IMR-90 (cell line): ENCODE measurements at regions not wholly inside any gene's neighbourhood (a gene's known extent, or its start where the extent isn't known, plus 50 kb on each side); places are given as distances from the start of the nearest gene placed in this dataset.
A peak's percentile ranks its signal among the peaks of the same experiment; 100 is the strongest.

Experiments used
- ATAC-seq: fragments of 200-7000 bp; cut with Tn5 transposase; 2 replicates; pipeline ENCODE4 v1.9.1; 2020; ENCODE audit warnings: low read depth, mild to moderate bottlenecking, moderate library complexity
- BruUV-seq: library from RNA; stranded (reverse); fragments of 400-500 nt; replicated peaks from 2 replicates; lab custom pipeline; 2021; lab: Mats Ljungman, UMichigan
- CTCF ChIA-PET: fragments of 300-600 bp; formaldehyde crosslinking; extraction: SDS; loops from one replicate; lab custom pipeline; 2021; ENCODE audit warnings: antibody characterized with exemption; lab: Yijun Ruan, JAX
- POLR2A ChIA-PET: fragments of 300-600 bp; sonication (Branson Sonifier 250); formaldehyde crosslinking; loops from one replicate; lab custom pipeline; 2022; ENCODE audit warnings: antibody characterized with exemption; ENCODE audit not compliant: unreplicated experiment; lab: Charles Lee
- DNase-seq: peaks from one replicate; pipeline ENCODE4 v3.0.0; 2013
- H2AFZ ChIP-seq: replicated peaks from 2 replicates; pipeline ENCODE3; 2013; ENCODE audit warnings: low read length, mild to moderate bottlenecking; ENCODE audit not compliant: poor library complexity
- H2AK5ac ChIP-seq: 2 replicates; pipeline ENCODE4 v1.6.1; 2013; ENCODE audit warnings: low read depth, low read length, inconsistent platforms
- H2AK9ac ChIP-seq: replicated peaks from 2 replicates; pipeline ENCODE3; 2013; ENCODE audit warnings: mild to moderate bottlenecking, low read depth, low read length, moderate library complexity; ENCODE audit not compliant: poor library complexity
- H2BK120ac ChIP-seq: 2 replicates; pipeline ENCODE4 v1.6.1; 2013; ENCODE audit warnings: low read depth, low read length, inconsistent platforms
- H2BK15ac ChIP-seq: 3 replicates; pipeline ENCODE4 v1.6.1; 2013; ENCODE audit warnings: low read depth, low read length, inconsistent platforms
- H2BK20ac ChIP-seq: 2 replicates; pipeline ENCODE4 v1.6.1; 2013; ENCODE audit warnings: low read depth, mild to moderate bottlenecking, inconsistent platforms, low read length, moderate library complexity
- H2BK5ac ChIP-seq: 2 replicates; pipeline ENCODE4 v1.6.1; 2013; ENCODE audit warnings: mild to moderate bottlenecking, low read depth, low read length, inconsistent platforms; ENCODE audit not compliant: poor library complexity, severe bottlenecking
- H3K14ac ChIP-seq: replicated peaks from 2 replicates; pipeline ENCODE4 v1.6.1; 2013; ENCODE audit warnings: low read depth, low read length, inconsistent platforms
- H3K18ac ChIP-seq: 2 replicates; pipeline ENCODE4 v1.6.1; 2013; ENCODE audit warnings: low read depth, low read length, control low read depth
- H3K23ac ChIP-seq: 2 replicates; pipeline ENCODE4 v1.6.1; 2013; ENCODE audit warnings: low read depth, low read length, inconsistent platforms
- H3K27ac ChIP-seq: 2 replicates; pipeline ENCODE4 v1.5.1; 2013; ENCODE audit warnings: mild to moderate bottlenecking, control low read depth, low read length; ENCODE audit not compliant: insufficient read depth
- H3K27me3 ChIP-seq: 2 replicates; pipeline ENCODE4 v1.6.1; 2013; ENCODE audit warnings: low read length; ENCODE audit not compliant: control insufficient read depth, insufficient read depth
- H3K36me3 ChIP-seq: 2 replicates; pipeline ENCODE4 v1.6.1; 2013; ENCODE audit warnings: low read length, mixed read lengths; ENCODE audit not compliant: control insufficient read depth, insufficient read depth
- H3K4ac ChIP-seq: 2 replicates; pipeline ENCODE4 v1.6.1; 2013; ENCODE audit warnings: low read depth, low read length, inconsistent platforms
- H3K4me1 ChIP-seq: 2 replicates; pipeline ENCODE4 v1.6.1; 2013; ENCODE audit warnings: low read length, mixed read lengths; ENCODE audit not compliant: control insufficient read depth, insufficient read depth
- H3K4me2 ChIP-seq: 2 replicates; pipeline ENCODE4 v1.6.1; 2013; ENCODE audit warnings: low read depth, mild to moderate bottlenecking, control low read depth, low read length, moderate library complexity
- H3K4me3 ChIP-seq: 2 replicates; pipeline ENCODE4 v1.5.1; 2013; ENCODE audit warnings: low read depth, mild to moderate bottlenecking, control low read depth, low read length, moderate library complexity; ENCODE audit not compliant: insufficient read depth
- H3K56ac ChIP-seq: 2 replicates; pipeline ENCODE4 v1.6.1; 2013; ENCODE audit warnings: low read length, inconsistent platforms; ENCODE audit not compliant: insufficient read depth; ENCODE audit errors: extremely low read depth
- H3K79me1 ChIP-seq, 2 experiments: 2 replicates each; pipeline ENCODE4 v1.6.1; 2013; ENCODE audit warnings: low read length in 2 of 2, inconsistent platforms in 1 of 2, low read depth in 1 of 2
- H3K9ac ChIP-seq: 2 replicates; pipeline ENCODE4 v1.6.1; 2013; ENCODE audit warnings: low read depth, low read length, control low read depth
- H3K9me1 ChIP-seq: 2 replicates; pipeline ENCODE4 v1.6.1; 2013; ENCODE audit warnings: low read length, inconsistent platforms; ENCODE audit not compliant: insufficient read depth
- H3K9me3 ChIP-seq: 2 replicates; pipeline ENCODE4 v1.6.1; 2013; ENCODE audit warnings: low read length; ENCODE audit not compliant: control insufficient read depth, insufficient read depth
- H4K20me1 ChIP-seq: 2 replicates; pipeline ENCODE4 v1.6.1; 2013; ENCODE audit warnings: low read length, inconsistent platforms; ENCODE audit not compliant: insufficient read depth
- H4K5ac ChIP-seq: 2 replicates; pipeline ENCODE4 v1.6.1; 2013; ENCODE audit warnings: mild to moderate bottlenecking, low read depth, low read length, control low read depth
- H4K8ac ChIP-seq, 2 experiments: 2 replicates each; pipeline ENCODE4 v1.6.1; 2013; ENCODE audit warnings: low read depth in 2 of 2, low read length in 2 of 2, control low read depth in 1 of 2, inconsistent platforms in 1 of 2
- H4K91ac ChIP-seq: 2 replicates; pipeline ENCODE4 v1.6.1; 2013; ENCODE audit warnings: low read depth, low read length, inconsistent platforms; ENCODE audit not compliant: insufficient read depth
- BHLHE40 ChIP-seq: fragments of 150-350 bp; IDR thresholded peaks from 2 replicates; pipeline ENCODE4 v1.6.1; 2016; ENCODE audit warnings: mild to moderate bottlenecking, low read depth, low read length
- CHD1 ChIP-seq: IDR thresholded peaks from 2 replicates; pipeline ENCODE4 v1.6.1; 2012; ENCODE audit warnings: low read depth, low read length, improper control_type of control experiment
- CTCF ChIP-seq: conservative IDR thresholded peaks from 2 replicates; pipeline ENCODE4 v1.5.1; 2012; ENCODE audit warnings: mild to moderate bottlenecking, low read depth, low read length, improper control_type of control experiment
- ELK1 ChIP-seq: fragments of 150-350 bp; IDR thresholded peaks from 2 replicates; pipeline ENCODE4 v1.6.1; 2016; ENCODE audit warnings: low read depth, mild to moderate bottlenecking, low read length, moderate library complexity, borderline replicate concordance
- FOS ChIP-seq: fragments of 150-350 bp; IDR thresholded peaks from 2 replicates; pipeline ENCODE4 v1.6.1; 2016; ENCODE audit warnings: low read depth, low read length
- MAZ ChIP-seq: IDR thresholded peaks from 2 replicates; pipeline ENCODE4 v1.6.1; 2012; ENCODE audit warnings: low read depth, mild to moderate bottlenecking, low read length, improper control_type of control experiment, moderate library complexity, borderline replicate concordance
- NFE2L2 ChIP-seq: fragments of 150-350 bp; IDR thresholded peaks from 2 replicates; pipeline ENCODE4 v1.6.1; 2016; ENCODE audit warnings: low read depth, mild to moderate bottlenecking, low read length
- POLR2A ChIP-seq: IDR thresholded peaks from 2 replicates; pipeline ENCODE4 v1.6.1; 2012; ENCODE audit warnings: mild to moderate bottlenecking, low read depth, low read length
- RAD21 ChIP-seq: IDR thresholded peaks from 2 replicates; pipeline ENCODE4 v1.6.1; 2012; ENCODE audit warnings: low read length, improper control_type of control experiment
- RCOR1 ChIP-seq: IDR thresholded peaks from 2 replicates; pipeline ENCODE4 v1.6.1; 2012; ENCODE audit warnings: mild to moderate bottlenecking, low read length, improper control_type of control experiment; ENCODE audit not compliant: insufficient replicate concordance
- RFX5 ChIP-seq: IDR thresholded peaks from 2 replicates; pipeline ENCODE4 v1.8.0; 2012; ENCODE audit warnings: low read depth, mild to moderate bottlenecking, low read length, moderate library complexity
- SMC3 ChIP-seq: fragments of 150-350 bp; IDR thresholded peaks from 2 replicates; pipeline ENCODE4 v1.6.1; 2016; ENCODE audit warnings: low read depth, mild to moderate bottlenecking, antibody characterized with exemption, low read length, moderate library complexity
- USF2 ChIP-seq: fragments of 150-350 bp; IDR thresholded peaks from 2 replicates; pipeline ENCODE4 v1.6.1; 2017; ENCODE audit warnings: mild to moderate bottlenecking, antibody characterized with exemption, low read length, low read depth
- WGBS, 2 experiments: methylation state at CpG; one replicate each; pipeline versions ENCODE4 v1.1.5 to v1.1.7; 2013; ENCODE audit warnings: missing lambda C conversion rate in 2 of 2; ENCODE audit not compliant: insufficient read length in 1 of 2; ENCODE audit errors: extremely low coverage in 2 of 2; 5-methylcytosine and 5-hydroxymethylcytosine counted together
- dilution Hi-C: fragments of 300-500 bp; cut with HindIII; formaldehyde crosslinking; loops from one replicate; pipeline ENCODE4 v1.14.3; 2018; ENCODE audit warnings: low sequenced_read_pairs; ENCODE audit not compliant: unreplicated experiment
- in situ Hi-C: fragments of 300-500 bp; cut with MboI; formaldehyde crosslinking; loops from 3 replicates; pipeline ENCODE4 v1.14.3; 2019; ENCODE audit warnings: low sequenced_read_pairs, inconsistent platforms, mixed read lengths
- intact Hi-C: fragments of 100-400 bp; cut with micrococcal nuclease; formaldehyde crosslinking; loops from 2 replicates; pipeline ENCODE4 v1.10.0; 2022

- no CpG with 5 or more reads among the region's 12 CpGs for WGBS, 2 experiments
- TF ChIP-seq USF2: no peak
- no peak for TF ChIP-seq POLR2A
- TF ChIP-seq MAZ: no peak
- TF ChIP-seq NFE2L2: no peak
- no peak for TF ChIP-seq ELK1
- no peak for TF ChIP-seq FOS
- no peak for TF ChIP-seq RFX5
- no peak for TF ChIP-seq SMC3
- TF ChIP-seq CHD1: no peak
- no peak for TF ChIP-seq CTCF
- TF ChIP-seq BHLHE40: no peak
- TF ChIP-seq RAD21: no peak
- no peak for TF ChIP-seq RCOR1
- no peak overlapping the region for H4K91ac ChIP-seq
- peaks cover 4% of the 10 kb centered on the region; the same call in 1 of the 2 replicates for H3K4me1 ChIP-seq
- H3K27ac ChIP-seq: no peak overlapping the region
- H2BK120ac ChIP-seq: peak overlapping the region; percentile 46; the same call in 1 of the 2 replicates
- no peak overlapping the region for H3K56ac ChIP-seq
- H2AK5ac ChIP-seq: peak overlapping the region; percentile 11; the same call in 1 of the 2 replicates
- ChIA-PET CTCF (no interaction called here), POLR2A (no interaction called here)
- intact Hi-C loops (no loop called here), in situ Hi-C loops (no loop called here), dilution Hi-C loops (no loop called here)
- peak overlapping the region; percentile 17 for H2AK9ac ChIP-seq
- no peaks in the 10 kb centered on the region for H4K20me1 ChIP-seq
- H3K79me1 ChIP-seq: no peaks in the 10 kb centered on the region
- no peak overlapping the region for H4K5ac ChIP-seq
- H3K4ac ChIP-seq: peak overlapping the region; percentile 2; the same call in 1 of the 2 replicates
- H2BK5ac ChIP-seq: no peak overlapping the region
- H3K9me1 ChIP-seq: peaks cover 13% of the 10 kb centered on the region; the same call in 1 of the 2 replicates
- no peak overlapping the region for H3K4me3 ChIP-seq
- no peak overlapping the region for H3K18ac ChIP-seq
- H3K9me3 ChIP-seq: no peaks in the 10 kb centered on the region
- no peaks in the 10 kb centered on the region for H3K36me3 ChIP-seq
- H2AFZ ChIP-seq: peak overlapping the region; percentile 53
- peak; percentile 37 for DNase-seq
- H3K14ac ChIP-seq: peak overlapping the region; percentile 59
- no peak for ATAC-seq
- no TSS peak for BruUV-seq
- H3K4me2 ChIP-seq: peak overlapping the region; percentile 69
- H4K8ac ChIP-seq: peak overlapping the region; percentile 32 to 35; a peak in 2 of 4 replicates
- H2BK20ac ChIP-seq: peak overlapping the region; percentile 56
- no peak overlapping the region for H3K9ac ChIP-seq
- peaks cover 7% of the 10 kb centered on the region for H3K27me3 ChIP-seq
- 0 out of 2 replicates have a peak overlapping the region, but pooled peaks have one; percentile 35 for H3K23ac ChIP-seq
- no peak overlapping the region for H2BK15ac ChIP-seq
Measured at GRCh38 chr22:27149921-27150543, 492.6 kb downstream of the MIAT start.
